Lung (tissue), 11 donors: ENCODE measurements at regions not wholly inside any gene's neighbourhood (a gene's known extent, or its start where the extent isn't known, plus 50 kb on each side); places are given as distances from the start of the nearest gene placed in this dataset.

ENCODE experiments used
- ATAC-seq: fragments of 200-7000 bp; cut with Tn5 transposase; one replicate; pipeline ENCODE4 v1.9.1; 2020; ENCODE audit warnings: moderate number of reproducible peaks; ENCODE audit not compliant: insufficient read depth, low FRiP score
- DNase-seq, 3 donors: peaks; one replicate each; pipeline ENCODE4 v3.0.0-alpha.2; 2013 to 2017
- H3K27ac ChIP-seq, 2 donors: one replicate each; pipeline ENCODE4 v1.5.1; 2013; ENCODE audit warnings: mild to moderate bottlenecking in 2 of 2, moderate library complexity in 2 of 2, control low read depth in 1 of 2, inconsistent platforms in 1 of 2, low read depth in 1 of 2, low read length in 1 of 2
- H3K27me3 ChIP-seq, 3 donors: one replicate each; pipeline ENCODE4 v1.5.1; 2013; ENCODE audit warnings: low read length in 2 of 3; ENCODE audit not compliant: control insufficient read depth in 3 of 3, insufficient read depth in 3 of 3
- H3K36me3 ChIP-seq, 4 donors: one replicate each; pipeline ENCODE4 v1.5.1; 2013; ENCODE audit warnings: low read length in 4 of 4, mild to moderate bottlenecking in 1 of 4, moderate library complexity in 1 of 4; ENCODE audit not compliant: control insufficient read depth in 4 of 4, insufficient read depth in 4 of 4
- H3K4me1 ChIP-seq, 5 donors: one replicate each; pipeline ENCODE4 v1.5.1; 2013; ENCODE audit warnings: low read length in 5 of 5, mild to moderate bottlenecking in 2 of 5, moderate library complexity in 1 of 5; ENCODE audit not compliant: control insufficient read depth in 5 of 5, insufficient read depth in 5 of 5
- H3K4me3 ChIP-seq: one replicate; pipeline ENCODE4 v1.5.1; 2013; ENCODE audit warnings: mild to moderate bottlenecking, control low read depth, moderate library complexity
- H3K9ac ChIP-seq, 2 donors: one replicate each; pipeline ENCODE4 v1.5.1; 2013; ENCODE audit warnings: low read length in 2 of 2, control low read depth in 1 of 2; ENCODE audit not compliant: insufficient read depth in 1 of 2
- H3K9me3 ChIP-seq, 4 donors: one replicate each; pipeline ENCODE4 v1.5.1; 2013; ENCODE audit warnings: low read length in 3 of 4, mild to moderate bottlenecking in 1 of 4, moderate library complexity in 1 of 4; ENCODE audit not compliant: control insufficient read depth in 4 of 4, insufficient read depth in 3 of 4
- WGBS, 2 donors: extraction: QIAGEN DNeasy Blood & Tissue Kit; methylation state at CpG; one replicate each; pipeline ENCODE4 v1.1.7; 2013; 5-methylcytosine and 5-hydroxymethylcytosine counted together
- TF ChIP-seq, protein P1 (sequence below): IDR thresholded peaks from 2 replicates; pipeline ENCODE4 v1.5.1; 2012; ENCODE audit warnings: mild to moderate bottlenecking; ENCODE audit errors: control extremely low read depth, extremely low read depth
- donor health status: control.
- donor health status: control.
- donor health status: Bipolar disorder and iron deficiency.
- donor health status: healthy.
- donor health status: DM: yes; HTN: yes; CAD: no.

GRCh38 chr13:22111152-22111783 is 440.4 kb downstream of the FGF9 start:
- Histone ChIP-seq H3K27me3 (no peaks in the 10 kb centered on the region), H3K36me3 (no peaks in the 10 kb centered on the region), H3K4me1 (peaks cover 0 to 42% (median 9%) of the 10 kb centered on the region in 5 donors), H3K9me3 (no peaks in the 10 kb centered on the region), H3K9ac (no peak overlapping the region), H3K27ac (no peak overlapping the region), H3K4me3 (no peak overlapping the region)
- TF ChIP-seq, protein P1, sequence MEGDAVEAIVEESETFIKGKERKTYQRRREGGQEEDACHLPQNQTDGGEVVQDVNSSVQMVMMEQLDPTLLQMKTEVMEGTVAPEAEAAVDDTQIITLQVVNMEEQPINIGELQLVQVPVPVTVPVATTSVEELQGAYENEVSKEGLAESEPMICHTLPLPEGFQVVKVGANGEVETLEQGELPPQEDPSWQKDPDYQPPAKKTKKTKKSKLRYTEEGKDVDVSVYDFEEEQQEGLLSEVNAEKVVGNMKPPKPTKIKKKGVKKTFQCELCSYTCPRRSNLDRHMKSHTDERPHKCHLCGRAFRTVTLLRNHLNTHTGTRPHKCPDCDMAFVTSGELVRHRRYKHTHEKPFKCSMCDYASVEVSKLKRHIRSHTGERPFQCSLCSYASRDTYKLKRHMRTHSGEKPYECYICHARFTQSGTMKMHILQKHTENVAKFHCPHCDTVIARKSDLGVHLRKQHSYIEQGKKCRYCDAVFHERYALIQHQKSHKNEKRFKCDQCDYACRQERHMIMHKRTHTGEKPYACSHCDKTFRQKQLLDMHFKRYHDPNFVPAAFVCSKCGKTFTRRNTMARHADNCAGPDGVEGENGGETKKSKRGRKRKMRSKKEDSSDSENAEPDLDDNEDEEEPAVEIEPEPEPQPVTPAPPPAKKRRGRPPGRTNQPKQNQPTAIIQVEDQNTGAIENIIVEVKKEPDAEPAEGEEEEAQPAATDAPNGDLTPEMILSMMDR = no peak
- ATAC-seq (no peak), DNase-seq (no peak)
- WGBS, 2 donors = 85 to 89% methylated on average over 8 of the region's 8 CpGs

- WGBS, 2 donors = 88 to 94% methylated on average over 11 of the region's 11 CpGs
- H3K27ac ChIP-seq = no peak overlapping the region
- H3K9me3 ChIP-seq = no peaks in the 10 kb centered on the region
- ATAC-seq (no peak), DNase-seq (no peak)
- no peak overlapping the region for H3K4me3 ChIP-seq
- no peak overlapping the region for H3K9ac ChIP-seq
- H3K4me1 ChIP-seq = peaks cover 0 to 39% (median 9%) of the 10 kb centered on the region in 5 donors
- no peaks in the 10 kb centered on the region for H3K36me3 ChIP-seq
- H3K27me3 ChIP-seq = no peaks in the 10 kb centered on the region
- TF ChIP-seq, protein P1 = no peak
Measured at GRCh38 chr13:22111961-22112360, 441.1 kb downstream of the FGF9 start.

DNA sequence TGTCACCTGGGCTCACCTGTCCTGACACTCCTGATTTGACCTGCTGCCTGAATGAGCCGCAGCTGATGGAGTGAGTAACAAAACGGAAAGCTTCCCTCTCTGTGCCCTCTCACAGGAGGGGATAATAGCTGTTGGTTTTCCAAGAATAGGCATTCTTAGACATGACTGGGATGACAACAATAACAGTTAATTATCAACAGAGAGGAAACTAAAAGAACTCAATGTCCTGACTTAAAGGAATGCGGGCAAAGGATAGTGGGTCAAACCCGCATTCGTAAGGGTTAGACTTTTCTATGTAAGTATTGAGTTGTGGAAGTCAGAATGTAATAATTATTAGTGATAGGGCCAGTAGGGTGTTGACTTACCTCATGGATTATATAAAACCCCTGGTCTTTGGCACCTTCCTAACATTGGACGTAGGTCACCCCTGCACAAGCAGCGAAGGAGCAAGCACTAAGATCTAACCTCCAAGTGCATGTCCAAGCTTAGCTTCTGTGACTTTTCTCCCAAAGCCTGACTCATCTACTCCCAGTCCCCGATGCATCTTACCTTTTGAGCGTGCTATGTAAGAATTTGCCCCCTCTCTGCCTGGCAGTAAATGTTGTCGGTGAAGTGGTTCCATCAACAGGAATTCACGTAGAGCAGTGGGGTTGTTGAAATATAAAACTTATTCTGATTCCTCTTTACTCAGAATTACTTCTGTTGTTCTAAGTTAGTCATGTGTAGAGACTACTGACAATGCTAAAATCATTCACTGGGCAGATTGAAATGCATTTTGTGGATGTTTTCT is 442.3 kb downstream of the FGF9 start:
- Histone ChIP-seq H3K27me3 (no peaks in the 10 kb centered on the region), H3K9me3 (no peaks in the 10 kb centered on the region), H3K4me3 (no peak overlapping the region), H3K9ac (no peak overlapping the region), H3K4me1 (peaks cover 0 to 27% (median 4%) of the 10 kb centered on the region in 5 donors), H3K36me3 (no peaks in the 10 kb centered on the region), H3K27ac (no peak overlapping the region)
- TF ChIP-seq, protein P1 = no peak
- DNase-seq = no peak
- ATAC-seq = no peak
- WGBS, 2 donors = 94% methylated on average over 11 of the region's 11 CpGs
